ENCODE measurements at regions not wholly inside any gene's neighbourhood (a gene's known extent, or its start where the extent isn't known, plus 50 kb on each side); places are given as distances from the start of the nearest gene placed in this dataset.

GRCh38 chr10:23528419-23528818 lies 89.5 kb downstream of the OTUD1 start:
- Histone ChIP-seq H4K20me1 (ENCODE audit: insufficient read depth, low read length, poor library complexity, severe bottlenecking) (no peaks in the 10 kb centered on the region), H3K9me2 (replicated peaks; ENCODE audit: low read depth, low read length) (no peaks in the 10 kb centered on the region), H2AFZ (ENCODE audit: low read length) (no peak overlapping the region), H3K36me3 (ENCODE audit: insufficient read depth, low read length) (no peaks in the 10 kb centered on the region), H3K9me3 (ENCODE audit: insufficient read depth, low read depth, low read length) (no peaks in the 10 kb centered on the region), H3K4me2 (ENCODE audit: low read depth, low read length, poor library complexity, severe bottlenecking) (no peak overlapping the region), H3K27me3 (ENCODE audit: insufficient read depth, low read length, poor library complexity, severe bottlenecking) (no peaks in the 10 kb centered on the region), H3K4me3 (ENCODE audit: low read length, poor library complexity, severe bottlenecking) (no peak overlapping the region), H3K79me2 (ENCODE audit: insufficient read depth, low read length) (no peaks in the 10 kb centered on the region), H3K9ac (ENCODE audit: low read depth, low read length, poor library complexity, severe bottlenecking) (no peak overlapping the region), H3K4me1 (ENCODE audit: insufficient read depth, low read length, poor library complexity, severe bottlenecking) (no peaks in the 10 kb centered on the region), H3F3A (ENCODE audit: low read depth) (no peaks in the 10 kb centered on the region)
- no peak for TF ChIP-seq EZH2phosphoT487 (IDR thresholded peaks at IDR 0.05; ENCODE audit: borderline replicate concordance)
- TF ChIP-seq CTCF (conservative IDR thresholded peaks at IDR 0.05; ENCODE audit: low read length): no peak

GRCh38 chr10:23529625-23530024 lies 90.8 kb downstream of the OTUD1 start:
- Histone ChIP-seq H3K79me2 (ENCODE audit: insufficient read depth, low read length) (no peaks in the 10 kb centered on the region), H3K36me3 (ENCODE audit: insufficient read depth, low read length) (no peaks in the 10 kb centered on the region), H3K9me3 (ENCODE audit: insufficient read depth, low read depth, low read length) (no peaks in the 10 kb centered on the region), H3K4me1 (ENCODE audit: insufficient read depth, low read length, poor library complexity, severe bottlenecking) (no peaks in the 10 kb centered on the region), H2AFZ (ENCODE audit: low read length) (no peak overlapping the region), H3K4me2 (ENCODE audit: low read depth, low read length, poor library complexity, severe bottlenecking) (no peak overlapping the region), H4K20me1 (ENCODE audit: insufficient read depth, low read length, poor library complexity, severe bottlenecking) (no peaks in the 10 kb centered on the region), H3K4me3 (ENCODE audit: low read length, poor library complexity, severe bottlenecking) (no peak overlapping the region), H3F3A (ENCODE audit: low read depth) (no peaks in the 10 kb centered on the region), H3K9ac (ENCODE audit: low read depth, low read length, poor library complexity, severe bottlenecking) (no peak overlapping the region), H3K27me3 (ENCODE audit: insufficient read depth, low read length, poor library complexity, severe bottlenecking) (no peaks in the 10 kb centered on the region), H3K9me2 (replicated peaks; ENCODE audit: low read depth, low read length) (no peaks in the 10 kb centered on the region)
- TF ChIP-seq EZH2phosphoT487 (IDR thresholded peaks at IDR 0.05; ENCODE audit: borderline replicate concordance): no peak
- no peak for TF ChIP-seq CTCF (conservative IDR thresholded peaks at IDR 0.05; ENCODE audit: low read length)

- Histone ChIP-seq H3K9ac (ENCODE audit: low read depth, low read length, poor library complexity, severe bottlenecking) (no peak overlapping the region), H3K79me2 (ENCODE audit: insufficient read depth, low read length) (no peaks in the 10 kb centered on the region), H4K20me1 (ENCODE audit: insufficient read depth, low read length, poor library complexity, severe bottlenecking) (no peaks in the 10 kb centered on the region), H3K36me3 (ENCODE audit: insufficient read depth, low read length) (no peaks in the 10 kb centered on the region), H3K4me1 (ENCODE audit: insufficient read depth, low read length, poor library complexity, severe bottlenecking) (no peaks in the 10 kb centered on the region), H3K4me2 (ENCODE audit: low read depth, low read length, poor library complexity, severe bottlenecking) (no peak overlapping the region), H3K9me3 (ENCODE audit: insufficient read depth, low read depth, low read length) (no peaks in the 10 kb centered on the region), H3F3A (ENCODE audit: low read depth) (no peaks in the 10 kb centered on the region), H3K27me3 (ENCODE audit: insufficient read depth, low read length, poor library complexity, severe bottlenecking) (no peaks in the 10 kb centered on the region), H3K9me2 (replicated peaks; ENCODE audit: low read depth, low read length) (no peaks in the 10 kb centered on the region), H2AFZ (ENCODE audit: low read length) (no peak overlapping the region), H3K4me3 (ENCODE audit: low read length, poor library complexity, severe bottlenecking) (no peak overlapping the region)
- TF ChIP-seq CTCF (conservative IDR thresholded peaks at IDR 0.05; ENCODE audit: low read length) (peak; percentile 62), EZH2phosphoT487 (IDR thresholded peaks at IDR 0.05; ENCODE audit: borderline replicate concordance) (no peak)
Measured at GRCh38 chr10:23530079-23530478, 91.2 kb downstream of the OTUD1 start.
